Epidermal melanocyte (primary cell): ENCODE measurements at regions not wholly inside any gene's neighbourhood (a gene's known extent, or its start where the extent isn't known, plus 50 kb on each side); places are given as distances from the start of the nearest gene placed in this dataset.
"Not testable (repeated sequence)": the region's sequence is repeated elsewhere in the genome, so short reads cannot be mapped to it uniquely, and the experiment has no call there.

Experiments used
- DNase-seq: peaks from one replicate; pipeline ENCODE4 v3.0.0; 2011; ENCODE audit warnings: low spot score; ENCODE audit not compliant: insufficient read length

DNA sequence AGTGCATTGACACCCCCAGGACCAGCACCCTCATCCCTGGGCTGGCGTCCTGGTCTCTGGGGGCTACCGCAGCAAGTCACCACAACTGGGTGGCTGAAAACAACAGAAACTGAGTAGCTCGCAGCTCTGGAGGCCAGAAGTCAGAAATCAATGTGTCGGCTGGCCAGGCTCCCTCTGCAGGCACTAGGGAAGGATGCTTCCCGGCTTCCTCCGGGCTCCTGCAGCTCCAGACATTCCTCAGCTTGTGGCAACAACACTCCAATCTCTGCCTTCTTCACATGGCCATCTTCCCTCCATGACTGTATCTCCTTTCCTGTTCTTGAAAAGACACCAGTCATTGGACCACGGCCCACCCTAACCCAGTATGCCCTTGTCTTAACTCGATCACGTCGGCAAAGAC lies 224.2 kb downstream of the NPHP4 start:
- DNase-seq: no peak

DNA sequence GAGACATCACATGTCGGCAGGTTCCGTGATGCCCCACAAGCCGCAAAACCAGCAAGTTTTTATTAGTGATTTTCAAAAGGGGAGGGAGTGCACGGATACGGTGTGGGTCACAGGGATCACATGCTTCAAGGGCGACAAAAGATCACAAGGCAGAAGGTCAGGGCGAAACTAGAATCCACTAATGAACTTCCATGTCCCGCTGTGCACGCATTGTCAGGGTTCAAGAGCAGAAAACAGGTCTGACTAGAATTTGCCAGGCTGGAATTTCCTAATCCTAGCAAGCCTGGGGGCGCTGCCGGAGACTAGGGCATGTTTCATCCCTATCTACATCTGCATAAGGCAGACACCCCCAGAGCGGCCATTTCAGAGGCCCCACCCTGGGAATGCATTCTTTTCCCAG lies 225.2 kb downstream of the NPHP4 start:
- not testable (repeated sequence) for DNase-seq

DNA sequence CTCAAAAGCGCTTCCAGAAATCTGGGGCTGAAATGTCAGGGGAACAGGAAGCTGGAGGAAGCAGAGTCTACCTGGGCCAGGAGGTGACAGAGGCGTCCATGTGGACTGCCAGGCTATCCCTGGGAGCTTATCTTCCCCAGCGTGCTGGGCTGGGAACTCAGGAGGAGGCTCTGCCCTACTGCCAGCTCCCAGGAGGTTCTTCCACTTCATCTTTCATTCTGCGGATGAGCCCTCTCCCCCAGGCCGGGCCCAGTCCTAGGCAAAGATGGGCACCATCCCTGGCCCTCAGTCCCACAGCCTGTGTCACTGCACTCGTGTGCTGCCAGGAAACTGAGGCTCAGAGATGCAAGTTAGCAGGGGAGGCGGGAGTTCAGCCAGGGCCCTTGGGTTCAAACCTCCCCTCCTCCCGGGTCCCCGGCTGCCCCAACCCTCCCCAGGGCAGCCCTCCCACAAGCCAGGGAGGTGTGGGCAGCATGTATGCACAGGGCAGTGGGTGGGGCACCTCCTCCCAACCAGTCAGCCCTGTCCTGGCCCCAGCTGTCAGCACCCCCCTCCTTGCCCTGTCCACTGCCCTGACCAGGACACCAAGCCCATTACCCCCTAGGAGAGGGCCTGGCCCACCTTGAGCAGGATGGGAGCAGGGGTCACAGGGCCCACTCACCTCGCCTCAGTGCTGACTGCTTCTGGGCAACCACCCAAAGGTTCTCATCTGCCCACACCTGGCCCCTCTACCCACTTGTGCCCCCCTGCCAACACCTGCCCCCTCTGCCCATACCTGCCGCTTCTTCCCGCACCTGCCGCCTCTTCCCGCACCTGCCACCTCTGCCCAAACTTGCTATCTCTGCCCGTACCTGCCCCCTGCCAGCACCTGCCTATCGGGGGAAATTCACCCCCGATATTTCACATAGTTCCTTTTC lies 226.0 kb downstream of the NPHP4 start:
- no peak for DNase-seq

DNA sequence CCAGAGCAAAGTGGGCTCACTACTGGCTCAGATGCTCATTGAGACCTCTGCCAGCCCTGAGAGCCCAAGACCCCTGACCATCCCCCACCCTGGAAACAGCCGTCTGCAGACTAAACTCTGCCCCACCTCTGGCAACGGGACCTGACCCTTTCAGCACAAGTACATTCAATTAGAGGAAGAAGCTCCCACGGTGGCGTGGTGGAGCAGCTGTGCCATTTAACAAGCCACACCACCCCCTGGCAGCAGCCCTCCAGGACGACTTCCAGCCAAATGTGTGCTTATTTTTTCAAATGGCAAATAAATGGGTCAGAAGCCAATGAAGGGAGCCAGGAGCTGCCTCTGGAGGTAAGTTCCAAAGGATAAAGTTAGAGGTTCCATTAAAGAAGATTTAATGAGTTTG lies 226.7 kb downstream of the NPHP4 start:
- no peak for DNase-seq

DNA sequence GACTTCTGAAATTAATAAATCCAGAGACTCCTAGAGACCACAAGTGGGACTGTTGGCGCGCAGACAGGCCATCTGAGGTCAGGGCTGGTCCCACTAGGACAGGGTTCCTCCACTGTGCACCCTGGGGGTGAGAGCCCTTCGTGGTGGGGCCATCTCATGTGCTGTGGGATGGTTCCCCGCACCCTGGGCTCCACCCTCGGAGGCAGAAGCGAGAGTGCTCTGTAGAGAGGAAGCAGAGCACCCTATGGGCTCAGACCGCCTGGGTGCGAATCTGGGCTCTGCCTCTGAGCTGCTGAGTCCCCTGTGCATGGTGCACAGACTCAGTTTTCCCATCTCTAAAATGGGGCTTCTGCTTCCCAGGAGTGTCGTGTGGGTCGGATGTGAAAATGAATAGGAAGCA lies 227.3 kb downstream of the NPHP4 start:
- no peak for DNase-seq

DNA sequence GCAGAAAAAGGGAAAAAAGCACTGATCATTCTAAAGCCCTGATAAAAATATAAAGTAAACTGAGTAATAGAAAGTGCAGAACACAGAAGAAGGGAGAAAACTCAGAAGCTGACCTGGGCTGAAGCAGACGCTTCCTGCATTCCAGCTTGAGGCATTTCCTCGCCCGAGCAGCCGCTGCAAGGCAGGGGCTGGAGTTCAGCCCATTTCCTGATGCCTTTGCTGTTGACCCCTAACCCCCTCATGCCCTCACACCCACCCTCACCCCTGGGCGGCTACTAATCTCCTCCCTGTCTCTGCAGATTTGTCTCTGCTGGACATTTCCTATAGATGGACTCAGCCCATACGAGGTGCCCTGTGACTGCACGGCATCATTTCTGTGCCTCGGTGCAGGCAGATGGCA lies 227.8 kb downstream of the NPHP4 start:
- no peak for DNase-seq

DNA sequence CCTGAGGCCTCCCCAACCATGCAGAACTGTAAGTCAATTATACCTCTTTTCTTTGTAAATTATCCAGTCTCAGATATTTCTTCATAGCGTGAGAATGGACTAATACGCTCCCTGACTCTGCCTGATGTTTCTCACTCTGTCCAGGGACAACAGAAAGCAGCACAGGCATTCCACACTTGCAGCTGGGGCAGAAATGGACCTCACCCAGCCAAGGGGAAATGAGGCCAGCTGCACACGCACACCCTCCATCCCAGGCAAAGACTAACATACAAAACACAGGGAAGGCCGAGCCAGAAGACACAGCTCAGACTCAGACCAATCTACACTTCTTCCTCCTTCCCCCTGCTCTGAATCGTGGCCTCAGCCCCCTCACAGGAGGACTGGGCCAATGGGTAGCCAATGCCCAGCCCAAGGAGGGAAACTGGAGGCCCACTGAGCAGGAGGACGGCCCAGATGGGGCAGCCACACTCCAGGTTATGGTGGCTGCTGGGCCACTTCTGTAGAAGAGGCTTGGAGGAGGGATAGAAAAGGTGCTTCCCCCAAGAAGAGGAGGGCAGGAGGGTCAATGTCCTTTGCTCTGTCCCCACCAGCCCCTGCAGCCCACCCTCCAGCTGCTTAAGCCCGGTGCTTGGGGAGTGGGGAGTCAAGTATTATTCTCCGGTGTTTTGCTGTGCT lies 228.4 kb downstream of the NPHP4 start:
- no peak for DNase-seq

DNA sequence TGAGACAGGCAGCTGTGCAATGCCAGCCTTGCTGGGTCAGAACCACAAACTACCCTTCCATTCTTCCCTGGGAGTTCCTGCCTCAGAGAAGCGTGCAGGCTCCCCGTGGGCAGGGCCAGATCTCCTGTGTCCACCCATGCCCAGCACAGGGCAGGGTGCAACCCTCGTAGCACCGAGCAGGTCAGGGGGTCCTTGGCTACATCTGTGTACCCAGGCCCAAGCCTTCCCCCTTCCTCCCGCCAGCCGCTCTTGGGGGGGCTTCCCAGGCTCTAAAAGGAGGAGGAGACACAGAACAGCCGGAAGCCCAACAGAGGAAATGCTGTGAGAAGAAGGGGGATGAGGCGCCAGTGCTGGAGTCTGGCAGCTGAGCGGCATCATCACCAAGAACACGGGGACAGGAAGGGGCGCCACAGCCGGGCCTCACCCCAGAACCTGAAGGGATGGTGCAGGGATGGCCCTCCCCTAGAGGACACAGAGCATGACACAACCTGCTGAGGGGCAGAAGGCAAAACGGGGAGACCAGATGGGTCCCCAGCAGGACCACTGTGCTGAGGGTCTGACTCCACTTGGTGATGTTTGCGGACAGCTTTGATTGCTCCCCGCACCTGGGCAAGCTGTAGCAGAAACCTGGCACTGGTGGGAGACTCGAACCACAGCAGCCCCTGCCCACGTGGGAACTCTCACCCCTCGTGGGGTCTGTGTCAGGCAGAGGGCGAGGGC lies 233.2 kb downstream of the NPHP4 start:
- DNase-seq: no peak

DNA sequence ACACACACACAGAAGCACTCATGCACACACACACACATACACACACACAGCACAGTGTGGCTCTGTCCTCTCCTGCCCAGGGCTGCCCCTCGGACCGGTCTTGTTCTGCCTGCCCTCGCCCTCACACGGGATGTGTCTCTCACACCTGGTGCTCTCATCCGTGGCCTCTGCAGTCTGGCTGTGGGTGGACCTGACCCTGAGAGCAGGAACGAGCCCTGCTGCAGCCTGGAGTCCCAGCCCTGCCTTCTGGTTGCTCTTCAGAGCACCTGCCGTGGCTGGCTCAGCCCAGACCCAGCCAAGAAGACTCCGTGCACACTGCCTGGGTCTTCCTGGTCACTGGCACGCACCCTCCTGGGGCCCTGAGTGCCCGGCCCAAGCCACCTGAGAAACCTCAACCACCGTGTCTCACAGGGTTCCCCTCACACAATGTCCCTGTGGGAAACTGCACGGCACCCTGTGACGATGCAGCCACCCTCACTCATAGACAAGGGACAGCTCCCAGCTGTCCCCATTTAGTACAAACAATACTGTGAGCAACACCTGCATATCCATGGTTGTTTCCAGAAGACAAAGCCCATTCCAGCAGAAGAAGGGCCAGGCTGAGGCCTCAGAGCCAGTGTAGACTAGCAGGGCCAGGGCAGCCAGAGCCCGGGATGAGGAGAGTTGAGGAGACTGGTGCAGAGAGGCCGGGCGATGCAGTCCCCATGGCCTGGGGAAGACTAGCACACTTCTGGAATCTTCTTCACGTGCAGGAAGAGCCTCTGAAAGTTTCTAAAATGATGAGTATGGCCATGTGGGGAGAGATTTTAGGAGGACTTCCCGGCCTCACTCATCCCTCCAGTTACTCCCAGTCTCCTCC lies 234.0 kb downstream of the NPHP4 start:
- no peak for DNase-seq

DNA sequence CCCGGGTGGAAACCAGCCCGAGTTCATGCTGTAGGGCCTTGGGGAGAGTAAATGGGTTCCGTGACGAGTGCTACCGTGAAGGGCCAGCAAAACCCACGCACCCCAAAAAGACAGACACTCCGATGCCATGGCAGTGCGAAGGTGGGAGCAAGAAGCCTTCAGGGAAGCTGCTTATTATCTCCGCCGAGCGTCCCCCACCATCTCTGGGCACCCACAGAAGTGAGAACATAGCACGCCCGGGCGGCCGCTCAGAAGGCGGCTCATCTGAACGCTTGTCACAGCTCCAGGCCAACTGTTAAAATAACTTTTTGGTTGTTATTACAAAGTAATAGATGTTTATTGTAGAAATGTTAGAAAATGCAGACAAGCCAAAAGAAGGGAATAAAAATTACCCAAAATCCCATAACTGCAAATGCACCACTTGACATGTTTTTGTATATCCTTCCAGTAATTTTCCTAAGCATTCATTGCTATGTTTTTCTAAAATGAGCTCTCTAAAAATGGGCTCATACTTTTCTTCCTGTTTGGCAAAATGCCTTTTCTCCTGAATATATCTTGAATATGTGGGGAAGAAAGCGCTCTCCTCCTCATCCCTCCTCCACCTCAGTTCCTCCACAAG lies 234.9 kb downstream of the NPHP4 start:
- DNase-seq: no peak

DNA sequence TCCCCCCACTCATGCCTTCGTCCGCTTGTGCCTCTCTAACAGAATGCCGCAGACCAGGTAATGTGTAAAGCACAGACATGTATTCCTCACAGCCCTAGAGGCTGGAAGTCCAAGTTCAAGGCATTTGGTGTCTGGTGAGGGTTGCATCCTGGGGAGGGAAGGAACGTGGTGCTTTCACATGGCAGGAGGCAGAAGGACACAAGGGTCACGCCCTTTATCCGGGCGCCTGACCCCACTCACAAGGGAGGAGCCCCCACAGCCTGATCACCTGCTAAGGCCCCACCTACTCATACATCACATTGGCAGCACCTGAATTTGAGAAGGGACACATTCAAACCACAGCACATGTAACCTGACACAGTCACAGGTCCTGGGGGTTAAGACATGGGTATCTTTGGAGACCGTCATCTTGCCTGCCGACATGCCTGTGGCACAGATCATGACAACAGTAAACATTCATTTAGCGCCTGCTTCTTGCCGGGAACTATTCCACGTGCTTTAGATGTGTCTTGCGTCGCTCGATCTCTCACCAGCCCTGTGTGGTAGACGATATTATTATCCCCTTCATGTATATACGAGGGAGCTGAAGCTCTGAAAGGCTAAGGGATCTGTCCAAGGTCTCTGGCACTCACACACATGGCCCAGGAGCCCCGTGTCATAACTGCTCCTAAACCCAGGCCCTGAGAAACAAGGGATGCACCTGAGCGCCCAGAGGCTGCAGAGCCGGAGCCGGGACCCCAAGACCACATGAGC lies 235.6 kb downstream of the NPHP4 start:
- no peak for DNase-seq

DNA sequence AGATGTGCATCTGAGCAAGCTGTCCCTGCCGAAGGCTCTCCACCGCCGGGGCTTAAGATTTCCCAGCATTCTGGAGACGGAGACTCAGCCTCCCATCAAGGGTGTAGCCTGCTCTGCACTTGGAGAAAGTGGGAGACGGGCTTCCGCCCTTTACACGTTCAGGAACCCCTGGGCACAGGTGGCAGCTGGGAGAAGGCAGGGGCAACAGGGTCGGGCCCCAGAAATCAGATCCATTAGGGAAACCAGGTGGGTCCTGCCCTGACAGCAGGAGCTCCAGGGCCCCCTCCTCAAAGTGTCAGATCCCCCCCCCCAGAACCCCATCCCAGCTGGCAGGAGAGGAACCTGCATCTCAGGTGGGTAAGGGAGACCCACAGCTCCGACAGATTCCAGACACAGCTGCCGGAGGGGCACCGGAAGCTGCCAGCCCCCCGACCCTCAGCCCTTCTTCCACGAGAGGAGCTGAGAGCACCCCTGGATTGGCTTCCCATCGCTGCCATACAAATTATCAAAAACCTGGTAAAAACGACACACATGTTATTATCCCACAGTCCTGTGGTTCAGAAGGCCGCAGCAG lies 236.6 kb downstream of the NPHP4 start:
- no peak for DNase-seq

DNA sequence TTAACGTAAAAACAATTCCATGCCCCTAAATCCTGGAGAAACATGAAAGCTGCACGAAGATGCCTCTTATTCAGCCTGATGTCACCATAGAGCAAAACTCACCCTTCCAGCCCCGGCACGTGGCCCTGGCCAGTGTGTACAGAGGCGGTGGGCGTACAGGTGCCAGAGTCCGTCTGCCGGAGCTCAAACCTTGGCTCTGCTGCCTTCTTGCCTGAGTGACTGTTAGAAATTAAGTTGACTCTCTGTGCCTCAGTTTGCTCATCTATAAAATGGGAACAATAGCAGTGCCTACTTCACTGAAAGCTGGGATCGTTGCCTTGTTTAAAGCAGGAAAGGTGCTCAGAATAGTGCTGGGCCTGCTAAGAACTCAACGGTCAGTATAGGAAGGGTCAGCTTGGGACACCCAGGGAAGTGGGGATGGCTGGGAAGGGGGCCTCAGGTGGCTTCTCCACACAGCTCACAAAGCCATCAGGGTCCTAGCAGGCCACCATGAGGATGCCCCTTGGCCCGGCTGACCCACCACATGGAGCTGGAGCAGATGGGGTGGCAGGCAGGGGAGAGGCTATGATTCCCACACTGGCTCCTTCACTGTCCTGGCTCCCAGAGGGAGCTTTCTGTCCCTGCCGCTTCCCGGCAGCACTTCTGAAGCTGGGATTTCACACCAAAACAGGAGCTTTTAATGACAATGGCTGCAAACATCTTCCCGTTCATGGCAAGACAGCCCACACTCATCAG lies 237.2 kb downstream of the NPHP4 start:
- DNase-seq: no peak

DNA sequence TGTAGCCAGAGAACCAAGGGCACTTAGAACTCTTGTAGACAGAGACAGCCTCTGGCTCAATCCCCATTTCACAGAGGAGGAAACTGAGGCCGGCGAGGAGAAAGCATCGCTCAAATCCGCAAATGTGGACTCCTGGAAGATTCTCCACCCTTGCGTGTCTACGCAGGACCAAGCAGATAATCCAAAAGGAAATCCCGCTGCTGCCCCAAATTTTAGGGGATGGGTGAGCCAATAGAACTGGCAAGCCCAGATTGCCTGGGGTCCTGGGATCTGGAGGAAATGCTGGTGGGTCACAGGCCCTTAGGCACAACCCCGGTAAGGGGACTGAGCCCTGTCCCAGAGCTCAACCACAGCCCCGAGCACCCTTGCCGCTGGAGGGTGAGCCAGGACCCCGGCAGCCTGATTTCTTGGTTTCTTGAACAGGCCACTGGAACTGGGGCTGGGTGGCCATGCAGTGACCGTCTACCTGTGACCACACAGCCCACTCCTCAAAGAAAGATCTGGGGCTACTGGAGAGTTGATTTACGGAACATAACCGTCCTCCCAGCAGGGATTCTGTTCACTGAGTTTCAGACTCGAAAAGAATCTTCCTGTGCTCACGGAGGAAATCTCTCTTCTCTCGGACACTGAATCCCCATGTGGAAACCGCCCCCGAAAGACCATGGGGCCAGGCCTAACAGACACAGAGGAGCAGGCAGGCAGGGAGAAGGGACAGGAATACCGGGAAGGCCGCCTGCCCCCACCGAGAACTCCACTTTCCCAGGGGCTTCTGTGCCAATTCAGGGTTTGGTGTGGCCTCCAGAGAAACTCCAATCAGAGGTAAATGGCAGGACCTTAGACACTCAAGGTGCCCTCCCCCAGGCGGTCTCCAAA lies 238.4 kb downstream of the NPHP4 start:
- no peak for DNase-seq

DNA sequence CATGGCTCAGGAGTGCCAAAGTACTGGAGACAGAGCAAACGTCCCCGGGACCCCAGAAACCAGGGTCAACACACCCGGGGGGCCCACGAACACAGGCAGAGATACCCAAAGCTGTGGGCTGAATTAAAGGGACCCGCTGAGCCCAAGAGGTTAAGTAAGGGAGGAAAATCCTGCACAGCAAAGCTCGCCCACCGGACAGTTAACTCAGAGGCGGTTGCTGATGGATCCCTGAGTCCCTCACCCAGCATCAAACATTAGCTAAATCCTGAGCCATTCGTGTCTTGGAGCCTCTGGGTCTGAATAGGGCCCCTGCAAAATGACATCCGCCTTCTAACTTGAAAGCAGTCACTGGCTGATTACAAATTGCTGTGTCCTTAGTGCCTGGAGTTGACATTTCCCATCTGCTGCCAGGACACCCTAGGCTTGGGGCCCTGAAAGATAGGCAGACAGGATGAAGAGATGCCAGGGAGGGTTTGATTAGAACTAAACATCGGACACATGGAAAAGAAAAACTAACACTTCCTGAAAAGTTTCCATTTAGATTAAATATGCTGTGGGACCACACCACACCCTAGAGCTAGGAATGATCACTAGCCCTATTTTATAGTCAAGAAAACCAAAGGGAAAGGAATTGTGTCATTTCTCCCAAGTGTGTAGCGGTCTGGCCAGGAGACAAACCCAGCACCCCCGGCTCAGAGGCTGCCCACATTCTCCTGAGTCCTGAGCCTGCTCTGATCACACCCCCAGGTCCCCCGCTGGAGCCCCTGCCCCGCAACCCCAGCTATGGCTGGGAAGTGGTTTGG lies 239.3 kb downstream of the NPHP4 start:
- no peak for DNase-seq

DNA sequence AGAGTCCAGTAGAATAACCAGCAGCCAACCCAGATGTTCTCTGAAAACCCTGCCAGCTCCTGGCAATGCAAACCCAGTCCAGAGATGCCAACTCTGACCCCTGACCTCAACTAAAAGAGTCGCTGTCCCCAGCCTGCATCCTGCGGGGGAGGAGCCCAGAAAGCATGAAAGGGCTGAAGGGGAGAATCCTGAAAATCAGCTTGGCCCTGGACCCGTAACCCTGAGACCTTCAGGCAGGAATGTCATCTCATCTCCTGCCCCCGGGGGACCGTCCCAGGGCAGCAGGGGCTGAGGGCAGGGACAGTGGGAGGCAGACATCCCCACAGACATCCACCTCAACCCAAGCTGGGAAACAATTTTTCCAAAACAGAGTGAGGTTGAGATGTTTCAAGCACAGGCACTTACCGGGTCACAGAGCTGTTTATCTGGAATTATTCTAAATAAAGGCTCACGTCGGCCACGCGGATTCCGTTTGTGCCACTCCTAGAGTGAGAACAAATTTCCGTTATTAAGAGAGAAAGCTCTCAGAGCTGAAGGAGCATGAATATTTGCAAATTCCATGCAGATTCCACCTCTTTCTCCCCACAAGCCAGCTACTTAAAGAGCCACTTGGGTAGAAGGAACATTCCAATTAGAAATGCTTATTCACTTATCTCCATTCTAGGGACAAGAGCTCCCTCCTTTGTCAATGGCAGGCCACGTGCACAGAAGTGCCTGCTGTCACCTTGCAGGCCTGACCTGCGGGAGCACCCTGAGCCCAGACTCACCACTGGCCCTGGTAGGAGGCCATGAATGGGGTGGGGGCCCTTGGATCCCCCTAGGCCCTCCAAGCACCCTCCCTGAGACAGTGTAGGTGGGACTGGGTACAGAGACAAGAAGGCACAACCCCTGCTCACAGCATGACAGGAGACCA lies 240.1 kb downstream of the NPHP4 start:
- no peak for DNase-seq
